ENCODE measurements at regions not wholly inside any gene's neighbourhood (a gene's known extent, or its start where the extent isn't known, plus 50 kb on each side); places are given as distances from the start of the nearest gene placed in this dataset.

DNA sequence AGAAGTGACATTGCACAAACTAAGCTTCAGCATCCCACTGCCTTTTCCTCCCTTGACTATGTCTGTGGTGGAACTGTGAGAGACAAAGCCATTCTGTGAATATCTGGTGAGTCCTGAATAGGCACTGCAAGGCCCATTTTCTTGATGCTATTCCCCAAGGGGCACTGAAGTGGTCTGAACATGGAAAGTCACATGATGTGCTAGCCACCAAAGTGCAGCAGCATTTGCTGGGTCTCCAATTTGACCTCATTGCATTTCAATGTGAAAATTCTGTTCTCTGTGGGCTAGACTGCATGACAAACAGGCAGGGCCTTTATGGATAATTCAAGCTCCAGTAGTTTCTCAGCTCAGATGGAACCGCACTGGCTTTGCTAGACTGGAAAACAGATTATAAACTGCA lies 627.4 kb upstream of the BOD1L1 start:
- peaks cover 3% of the 10 kb centered on the region for H3K4me1 Mint-ChIP-seq
- no peaks in the 10 kb centered on the region for H3K27me3 ChIP-seq (ENCODE audit: control insufficient read depth, insufficient read depth, low read length, poor library complexity, severe bottlenecking)
- H3K36me3 ChIP-seq (ENCODE audit: control insufficient read depth, insufficient read depth, low read length) = no peaks in the 10 kb centered on the region
- H3K4me1 ChIP-seq (ENCODE audit: control insufficient read depth, insufficient read depth, low read length) = no peaks in the 10 kb centered on the region
- H3K4me3 Mint-ChIP-seq = no peak overlapping the region
- H3K27ac Mint-ChIP-seq = no peak overlapping the region
- H3K9me3 Mint-ChIP-seq = peaks cover 7% of the 10 kb centered on the region
- TF ChIP-seq, protein P1, sequence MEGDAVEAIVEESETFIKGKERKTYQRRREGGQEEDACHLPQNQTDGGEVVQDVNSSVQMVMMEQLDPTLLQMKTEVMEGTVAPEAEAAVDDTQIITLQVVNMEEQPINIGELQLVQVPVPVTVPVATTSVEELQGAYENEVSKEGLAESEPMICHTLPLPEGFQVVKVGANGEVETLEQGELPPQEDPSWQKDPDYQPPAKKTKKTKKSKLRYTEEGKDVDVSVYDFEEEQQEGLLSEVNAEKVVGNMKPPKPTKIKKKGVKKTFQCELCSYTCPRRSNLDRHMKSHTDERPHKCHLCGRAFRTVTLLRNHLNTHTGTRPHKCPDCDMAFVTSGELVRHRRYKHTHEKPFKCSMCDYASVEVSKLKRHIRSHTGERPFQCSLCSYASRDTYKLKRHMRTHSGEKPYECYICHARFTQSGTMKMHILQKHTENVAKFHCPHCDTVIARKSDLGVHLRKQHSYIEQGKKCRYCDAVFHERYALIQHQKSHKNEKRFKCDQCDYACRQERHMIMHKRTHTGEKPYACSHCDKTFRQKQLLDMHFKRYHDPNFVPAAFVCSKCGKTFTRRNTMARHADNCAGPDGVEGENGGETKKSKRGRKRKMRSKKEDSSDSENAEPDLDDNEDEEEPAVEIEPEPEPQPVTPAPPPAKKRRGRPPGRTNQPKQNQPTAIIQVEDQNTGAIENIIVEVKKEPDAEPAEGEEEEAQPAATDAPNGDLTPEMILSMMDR (conservative IDR thresholded peaks at IDR 0.05) = no peak
- H3K27me3 Mint-ChIP-seq (ENCODE audit: insufficient read depth) = no peaks in the 10 kb centered on the region
- no peak for DNase-seq
- WGBS, 2 experiments (ENCODE audit: insufficient coverage in 1 of 2, insufficient read length in 1 of 2) = 98% methylated on average over 1 of the region's 1 CpG; no CpG with 5 or more reads in 1 of the 2 experiments
- H3K9ac ChIP-seq (ENCODE audit: extremely low read depth, low read length, poor library complexity, severe bottlenecking) = no peak overlapping the region
- H3K4me3 ChIP-seq (ENCODE audit: low read length) = no peak overlapping the region
- peaks cover 11% of the 10 kb centered on the region for H3K9me3 ChIP-seq (ENCODE audit: control insufficient read depth, low read length)
- H3K36me3 Mint-ChIP-seq (ENCODE audit: low read depth) = no peaks in the 10 kb centered on the region
- no peak overlapping the region for H3K27ac ChIP-seq (ENCODE audit: low read depth, low read length)

DNA sequence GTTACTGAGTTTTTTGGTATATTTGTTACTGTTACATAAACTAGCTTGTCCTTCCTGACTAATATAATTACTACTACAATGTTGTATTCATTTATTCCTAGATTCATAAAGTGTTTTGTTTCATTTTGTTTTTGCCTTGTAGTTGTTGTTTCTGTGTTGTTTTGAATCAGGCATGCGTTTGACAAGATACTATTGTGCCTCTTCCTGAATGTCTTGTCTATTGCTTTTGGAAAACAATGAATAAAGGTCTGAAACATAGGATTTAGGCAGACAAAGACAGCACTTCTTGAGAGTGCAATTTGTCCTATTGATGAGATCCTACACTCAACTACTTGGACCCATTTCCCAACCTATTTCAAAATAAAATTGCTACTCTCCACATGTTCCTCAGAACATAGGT lies 630.4 kb upstream of the BOD1L1 start:
- Mint-ChIP-seq H3K9me3 (peaks cover 3% of the 10 kb centered on the region), H3K27me3 (ENCODE audit: insufficient read depth) (no peaks in the 10 kb centered on the region), H3K27ac (no peak overlapping the region), H3K36me3 (ENCODE audit: low read depth) (peaks cover 2% of the 10 kb centered on the region), H3K4me3 (no peak overlapping the region), H3K4me1 (peaks cover 3% of the 10 kb centered on the region)
- TF ChIP-seq, protein P1 (conservative IDR thresholded peaks at IDR 0.05) = no peak
- 91% methylated on average over 1 of the region's 1 CpG; no CpG with 5 or more reads in 1 of the 2 experiments for WGBS, 2 experiments (ENCODE audit: insufficient coverage in 1 of 2, insufficient read length in 1 of 2)
- Histone ChIP-seq H3K4me3 (ENCODE audit: low read length) (no peak overlapping the region), H3K27ac (ENCODE audit: low read depth, low read length) (no peak overlapping the region), H3K27me3 (ENCODE audit: control insufficient read depth, insufficient read depth, low read length, poor library complexity, severe bottlenecking) (no peaks in the 10 kb centered on the region), H3K9me3 (ENCODE audit: control insufficient read depth, low read length) (peaks cover 9% of the 10 kb centered on the region), H3K36me3 (ENCODE audit: control insufficient read depth, insufficient read depth, low read length) (no peaks in the 10 kb centered on the region), H3K4me1 (ENCODE audit: control insufficient read depth, insufficient read depth, low read length) (no peaks in the 10 kb centered on the region), H3K9ac (ENCODE audit: extremely low read depth, low read length, poor library complexity, severe bottlenecking) (no peak overlapping the region)
- no peak for DNase-seq

DNA sequence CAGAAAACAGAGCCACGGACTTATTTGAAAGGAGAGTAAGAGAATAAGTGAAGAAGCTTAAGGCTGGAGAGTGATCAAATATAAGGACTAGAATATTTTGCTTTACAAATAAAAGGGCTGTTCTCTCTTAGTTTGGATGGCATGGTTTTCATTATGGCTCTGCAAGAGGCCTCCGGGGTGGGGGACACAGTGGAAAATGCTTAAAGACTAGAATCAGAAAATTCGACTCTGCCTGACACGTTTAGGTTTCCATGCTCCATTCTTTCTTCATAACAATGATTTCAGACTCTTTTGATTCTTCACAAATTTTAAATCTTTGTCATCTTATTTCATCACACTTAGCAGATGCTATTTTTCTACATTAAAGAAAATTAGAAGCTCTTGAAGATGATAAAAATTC lies 632.4 kb upstream of the BOD1L1 start:
- no peaks in the 10 kb centered on the region for H3K36me3 ChIP-seq (ENCODE audit: control insufficient read depth, insufficient read depth, low read length)
- H3K36me3 Mint-ChIP-seq (ENCODE audit: low read depth) = peaks cover 2% of the 10 kb centered on the region

More for the DNA sequence above, 632.4 kb upstream of the BOD1L1 start:
- Histone ChIP-seq H3K4me1 (ENCODE audit: control insufficient read depth, insufficient read depth, low read length) (no peaks in the 10 kb centered on the region), H3K9ac (ENCODE audit: extremely low read depth, low read length, poor library complexity, severe bottlenecking) (no peak overlapping the region), H3K4me3 (ENCODE audit: low read length) (no peak overlapping the region), H3K27ac (ENCODE audit: low read depth, low read length) (no peak overlapping the region), H3K9me3 (ENCODE audit: control insufficient read depth, low read length) (no peaks in the 10 kb centered on the region), H3K27me3 (ENCODE audit: control insufficient read depth, insufficient read depth, low read length, poor library complexity, severe bottlenecking) (no peaks in the 10 kb centered on the region)
- TF ChIP-seq, protein P1 (conservative IDR thresholded peaks at IDR 0.05) = no peak
- Mint-ChIP-seq H3K9me3 (no peaks in the 10 kb centered on the region), H3K27ac (no peak overlapping the region), H3K4me3 (no peak overlapping the region), H3K27me3 (ENCODE audit: insufficient read depth) (no peaks in the 10 kb centered on the region), H3K4me1 (peaks cover 3% of the 10 kb centered on the region)
- 94 to 100% methylated on average over 2 to 4 of the region's 4 CpGs for WGBS, 2 experiments (ENCODE audit: insufficient coverage in 1 of 2, insufficient read length in 1 of 2)
- DNase-seq = no peak
